Breast epithelium (tissue), 4 donors: ENCODE measurements at regions not wholly inside any gene's neighbourhood (a gene's known extent, or its start where the extent isn't known, plus 50 kb on each side); places are given as distances from the start of the nearest gene placed in this dataset.

Experiments
- DNase-seq, 2 donors: peaks; one replicate each; pipeline ENCODE4 v3.0.0-alpha.2; 2019; ENCODE audit warnings: low spot score in 2 of 2
- H3K27ac ChIP-seq, 2 donors: fragments of 200-600 bp; sonication (generic) in 1 of 2; one replicate each; pipeline ENCODE4 v1.5.1; 2016 to 2019; ENCODE audit warnings: mild to moderate bottlenecking in 1 of 2
- H3K27me3 ChIP-seq, 2 donors: fragments of 200-600 bp; sonication (generic) in 1 of 2; one replicate each; pipeline versions ENCODE4 v1.5.1 to v1.6.0; 2017 to 2019; ENCODE audit warnings: control low read depth in 1 of 2, mild to moderate bottlenecking in 1 of 2
- H3K36me3 ChIP-seq: fragments of 200-600 bp; one replicate; pipeline ENCODE4 v1.5.1; 2019
- H3K4me1 ChIP-seq, 2 donors: fragments of 200-600 bp; sonication (generic); one replicate each; pipeline ENCODE4 v1.5.1; 2016 to 2019; ENCODE audit warnings: control low read depth in 1 of 2
- H3K4me3 ChIP-seq, 3 donors: fragments of 200-600 bp; sonication (generic); 1 replicate in 2 of 3; 2 replicates in 1 of 3; pipeline ENCODE4 v1.5.1; 2016 to 2019; ENCODE audit warnings: mild to moderate bottlenecking in 3 of 3, moderate library complexity in 2 of 3
- H3K9me3 ChIP-seq, 2 donors: fragments of 200-600 bp; sonication (generic) in 1 of 2; one replicate each; pipeline ENCODE4 v1.5.1; 2016 to 2019; ENCODE audit warnings: control low read depth in 1 of 2
- POLR2A ChIP-seq: fragments of 450-650 bp; IDR thresholded peaks from one replicate; pipeline ENCODE4 v1.6.1; 2016; ENCODE audit warnings: antibody characterized with exemption, mild to moderate bottlenecking, moderate library complexity
- POLR2AphosphoS5 ChIP-seq, 3 donors: sonication (generic); formaldehyde crosslinking; IDR thresholded peaks; one replicate each; pipeline ENCODE4 v1.6.1; 2017; ENCODE audit warnings: antibody characterized with exemption in 3 of 3
- intact Hi-C: fragments of 100-400 bp; cut with DNase I; formaldehyde crosslinking; loops from one replicate; pipeline ENCODE4 v1.15.1; 2023; ENCODE audit warnings: low total_unique reads
- TF ChIP-seq, protein P1 (sequence below), 3 donors: fragments of 450-650 bp; IDR thresholded peaks; one replicate each; pipeline ENCODE4 v1.5.1; 2016 to 2017; ENCODE audit warnings: antibody characterized with exemption in 3 of 3, mild to moderate bottlenecking in 3 of 3, moderate library complexity in 3 of 3

DNA sequence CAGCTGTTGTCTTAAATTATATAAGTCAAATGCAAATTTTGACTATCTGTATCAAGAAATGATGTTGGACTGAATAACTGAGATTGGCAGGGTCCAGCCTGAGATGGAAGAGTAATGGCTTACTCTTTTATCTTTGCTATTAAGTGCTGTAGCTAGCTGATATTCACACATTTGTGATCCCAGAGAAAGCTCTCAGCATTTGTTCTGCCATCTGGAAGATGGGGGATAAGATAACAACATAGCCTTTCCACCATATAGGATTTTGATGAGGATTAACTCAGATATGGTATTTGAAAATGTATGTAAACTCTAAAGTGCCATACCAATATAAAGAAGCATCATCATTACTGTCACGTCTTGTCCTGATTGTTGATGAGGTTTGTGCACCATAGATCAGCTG lies 1063.2 kb upstream of the TENM4 start:
- intact Hi-C loops = no loop called here
- Histone ChIP-seq H3K27ac (no peak overlapping the region), H3K27me3 (no peaks in the 10 kb centered on the region), H3K9me3 (peaks cover 0 to 2% of the 10 kb centered on the region in 2 donors), H3K4me1 (no peaks in the 10 kb centered on the region), H3K36me3 (no peaks in the 10 kb centered on the region), H3K4me3 (no peak overlapping the region)
- DNase-seq = no peak
- TF ChIP-seq POLR2A (no peak), POLR2AphosphoS5 (IDR thresholded peaks at IDR 0.05) (no peak)
- TF ChIP-seq, protein P1, sequence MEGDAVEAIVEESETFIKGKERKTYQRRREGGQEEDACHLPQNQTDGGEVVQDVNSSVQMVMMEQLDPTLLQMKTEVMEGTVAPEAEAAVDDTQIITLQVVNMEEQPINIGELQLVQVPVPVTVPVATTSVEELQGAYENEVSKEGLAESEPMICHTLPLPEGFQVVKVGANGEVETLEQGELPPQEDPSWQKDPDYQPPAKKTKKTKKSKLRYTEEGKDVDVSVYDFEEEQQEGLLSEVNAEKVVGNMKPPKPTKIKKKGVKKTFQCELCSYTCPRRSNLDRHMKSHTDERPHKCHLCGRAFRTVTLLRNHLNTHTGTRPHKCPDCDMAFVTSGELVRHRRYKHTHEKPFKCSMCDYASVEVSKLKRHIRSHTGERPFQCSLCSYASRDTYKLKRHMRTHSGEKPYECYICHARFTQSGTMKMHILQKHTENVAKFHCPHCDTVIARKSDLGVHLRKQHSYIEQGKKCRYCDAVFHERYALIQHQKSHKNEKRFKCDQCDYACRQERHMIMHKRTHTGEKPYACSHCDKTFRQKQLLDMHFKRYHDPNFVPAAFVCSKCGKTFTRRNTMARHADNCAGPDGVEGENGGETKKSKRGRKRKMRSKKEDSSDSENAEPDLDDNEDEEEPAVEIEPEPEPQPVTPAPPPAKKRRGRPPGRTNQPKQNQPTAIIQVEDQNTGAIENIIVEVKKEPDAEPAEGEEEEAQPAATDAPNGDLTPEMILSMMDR (IDR thresholded peaks at IDR 0.05) = no peak

DNA sequence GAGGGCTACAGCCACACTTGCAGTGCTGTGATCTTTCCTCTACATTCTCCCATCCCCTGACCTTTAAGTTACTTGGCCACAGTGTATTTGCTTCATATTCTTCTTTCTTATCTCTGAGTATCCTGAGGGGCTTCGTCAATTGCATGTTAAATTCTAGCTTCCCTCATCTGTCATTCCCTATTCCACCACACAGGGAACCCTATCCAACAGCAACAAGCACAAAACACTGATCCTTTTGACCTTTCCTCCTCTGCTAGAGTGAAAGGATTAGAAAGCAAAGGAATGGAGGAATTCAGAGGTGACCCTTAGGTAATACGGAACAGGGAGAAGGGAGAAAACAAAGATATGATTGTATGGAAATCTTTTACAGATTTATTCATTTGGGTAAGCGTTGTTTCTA lies 1061.7 kb upstream of the TENM4 start:
- intact Hi-C loops = no loop called here

DNA sequence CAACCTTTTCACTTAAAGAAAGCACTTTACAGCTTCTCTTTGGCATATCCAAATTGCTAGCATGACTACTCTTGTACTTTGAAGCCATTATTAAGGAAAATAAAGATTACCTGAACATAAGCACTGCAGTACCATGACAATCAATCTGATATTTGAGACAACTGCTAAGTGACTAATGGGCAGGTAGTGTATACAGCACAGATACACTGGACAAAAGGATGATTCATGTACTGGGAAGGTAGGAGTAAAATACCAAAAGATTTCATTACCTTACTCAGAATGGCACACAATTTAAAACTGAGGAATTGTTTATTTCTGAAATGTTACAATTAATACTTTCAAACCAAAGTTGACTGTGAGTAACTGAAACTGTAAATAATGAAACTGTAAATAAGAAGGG lies 1054.3 kb upstream of the TENM4 start:
- Histone ChIP-seq H3K4me1 (no peaks in the 10 kb centered on the region), H3K27me3 (no peaks in the 10 kb centered on the region), H3K36me3 (no peaks in the 10 kb centered on the region), H3K27ac (no peak overlapping the region), H3K4me3 (no peak overlapping the region), H3K9me3 (peaks cover 0 to 9% of the 10 kb centered on the region in 2 donors)
- intact Hi-C loops = no loop called here
- no peak for TF ChIP-seq POLR2AphosphoS5 (IDR thresholded peaks at IDR 0.05)
- TF ChIP-seq, protein P1 (IDR thresholded peaks at IDR 0.05) = no peak
- no peak for TF ChIP-seq POLR2A
- DNase-seq = no peak

More for the DNA sequence above, 1061.7 kb upstream of the TENM4 start:
- no peak overlapping the region for H3K4me3 ChIP-seq
- no peaks in the 10 kb centered on the region for H3K27me3 ChIP-seq
- no peaks in the 10 kb centered on the region for H3K9me3 ChIP-seq
- no peak overlapping the region for H3K27ac ChIP-seq
- DNase-seq = no peak
- no peak for TF ChIP-seq POLR2AphosphoS5 (IDR thresholded peaks at IDR 0.05)
- TF ChIP-seq POLR2A = no peak
- H3K36me3 ChIP-seq = no peaks in the 10 kb centered on the region
- no peaks in the 10 kb centered on the region for H3K4me1 ChIP-seq

DNA sequence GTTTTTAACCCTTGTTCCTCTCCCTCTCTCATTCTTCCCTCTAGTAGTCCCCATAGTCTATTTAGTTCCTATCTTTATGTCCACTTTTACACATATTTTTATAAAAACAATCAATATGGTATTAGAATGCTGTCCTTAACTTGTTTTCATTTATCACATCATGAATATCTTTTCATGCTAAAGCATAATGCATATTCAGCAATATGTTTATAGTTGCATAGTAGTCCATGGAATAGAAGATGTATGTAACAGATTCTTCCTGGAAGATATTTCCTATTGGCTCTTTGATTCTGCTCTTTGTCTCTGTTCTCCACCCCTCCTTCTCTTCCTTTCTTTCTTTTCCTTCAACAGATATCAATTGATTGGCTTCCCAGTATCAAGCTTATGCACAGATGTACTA lies 1047.1 kb upstream of the TENM4 start:
- no peaks in the 10 kb centered on the region for H3K27me3 ChIP-seq
- H3K27ac ChIP-seq = no peak overlapping the region
- no peaks in the 10 kb centered on the region for H3K9me3 ChIP-seq
- H3K4me1 ChIP-seq = no peaks in the 10 kb centered on the region
- intact Hi-C loops = no loop called here
- TF ChIP-seq, protein P1 (IDR thresholded peaks at IDR 0.05) = no peak
- TF ChIP-seq POLR2A = no peak
- no peak for TF ChIP-seq POLR2AphosphoS5 (IDR thresholded peaks at IDR 0.05)
- H3K4me3 ChIP-seq = no peak overlapping the region
- no peaks in the 10 kb centered on the region for H3K36me3 ChIP-seq
- no peak for DNase-seq

DNA sequence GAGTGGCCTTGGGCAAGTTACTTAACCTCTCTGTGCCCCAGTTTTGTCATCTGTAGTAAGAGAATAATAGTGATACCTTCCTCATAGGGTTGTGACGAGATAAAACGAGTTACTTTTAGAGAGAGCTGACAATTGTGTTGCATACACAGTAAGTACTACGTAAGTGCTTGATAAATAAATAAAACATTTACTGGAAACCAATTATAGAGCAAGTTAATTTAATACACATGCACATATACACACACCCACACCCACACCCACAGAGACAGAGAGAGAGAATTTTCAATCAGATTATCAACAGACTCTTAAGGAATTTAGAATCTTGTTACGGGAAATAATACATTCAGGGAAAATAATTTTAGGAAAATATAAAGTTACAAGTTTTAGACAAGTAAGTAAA lies 1045.8 kb upstream of the TENM4 start:
- DNase-seq = no peak
- Histone ChIP-seq H3K4me1 (no peaks in the 10 kb centered on the region), H3K36me3 (no peaks in the 10 kb centered on the region), H3K4me3 (no peak overlapping the region), H3K27ac (no peak overlapping the region), H3K27me3 (no peaks in the 10 kb centered on the region), H3K9me3 (no peaks in the 10 kb centered on the region)
- intact Hi-C loops = no loop called here
- TF ChIP-seq POLR2AphosphoS5 (IDR thresholded peaks at IDR 0.05) (no peak), POLR2A (no peak)
- TF ChIP-seq, protein P1 (IDR thresholded peaks at IDR 0.05) = no peak

DNA sequence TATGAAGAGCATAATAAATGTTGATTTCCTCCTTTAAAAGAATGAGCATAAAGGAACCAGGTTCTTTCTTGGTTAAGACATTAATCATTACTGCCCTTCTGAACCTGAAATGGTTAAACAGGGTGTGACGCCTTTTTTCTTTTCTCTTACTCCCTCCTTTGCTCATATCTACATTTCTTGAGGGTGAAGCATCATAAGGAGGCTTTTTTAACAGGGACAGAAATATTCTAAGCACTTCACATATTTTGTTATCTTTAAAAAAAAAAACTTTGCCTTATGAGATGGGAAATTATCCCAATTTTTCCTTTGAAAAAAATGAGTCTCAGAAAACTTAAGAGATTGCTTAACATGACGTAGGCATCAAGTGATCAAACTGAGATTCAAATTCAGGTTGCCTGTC lies 1036.3 kb upstream of the TENM4 start:
- Histone ChIP-seq H3K9me3 (no peaks in the 10 kb centered on the region), H3K27me3 (no peaks in the 10 kb centered on the region), H3K4me1 (no peaks in the 10 kb centered on the region), H3K4me3 (no peak overlapping the region), H3K27ac (no peak overlapping the region), H3K36me3 (no peaks in the 10 kb centered on the region)
- intact Hi-C loops = no loop called here
- TF ChIP-seq POLR2AphosphoS5 (IDR thresholded peaks at IDR 0.05) = no peak
- TF ChIP-seq, protein P1 (IDR thresholded peaks at IDR 0.05) = no peak
- no peak for TF ChIP-seq POLR2A
- no peak for DNase-seq
